AG04449 (cell line): ENCODE measurements at regions not wholly inside any gene's neighbourhood (a gene's known extent, or its start where the extent isn't known, plus 50 kb on each side); places are given as distances from the start of the nearest gene placed in this dataset.

Experiments
- CTCF ChIA-PET: fragments of 350-600 bp; formaldehyde crosslinking; extraction: SDS; loops from one replicate; lab custom pipeline; 2021; ENCODE audit warnings: antibody characterized with exemption; lab: Yijun Ruan, JAX
- POLR2A ChIA-PET: fragments of 400-600, 350-600 bp; formaldehyde crosslinking; extraction: SDS; loops from one replicate; lab custom pipeline; 2020; ENCODE audit warnings: antibody characterized with exemption, inconsistent platforms; lab: Yijun Ruan, JAX
- DNase-seq: peaks from one replicate; pipeline ENCODE4 v3.0.0-alpha.2; 2010; ENCODE audit warnings: low read depth, low spot score
- H3K4me3 ChIP-seq: 2 replicates; pipeline ENCODE4 v1.5.1; 2011; ENCODE audit warnings: low read depth, mild to moderate bottlenecking, control low read depth, low read length
- CTCF ChIP-seq: IDR thresholded peaks from one replicate; pipeline ENCODE4 v1.5.1; 2011; ENCODE audit warnings: mild to moderate bottlenecking, moderate library complexity, low read length, control low read depth, inconsistent platforms; ENCODE audit not compliant: insufficient read depth; ENCODE audit errors: missing control alignments

GRCh38 chr18:39198376-39198775, 1632.8 kb upstream of the CELF4 start:
- no peak for DNase-seq
- no peak overlapping the region for H3K4me3 ChIP-seq
- no peak for TF ChIP-seq CTCF
- POLR2A ChIA-PET = no interaction called here
- CTCF ChIA-PET = no interaction called here

GRCh38 chr18:39191931-39192330, 1626.3 kb upstream of the CELF4 start:
- TF ChIP-seq CTCF = no peak
- ChIA-PET CTCF (no interaction called here), POLR2A (no interaction called here)
- no peak for DNase-seq
- no peak overlapping the region for H3K4me3 ChIP-seq

- no peak for DNase-seq
- H3K4me3 ChIP-seq = no peak overlapping the region
- no peak for TF ChIP-seq CTCF
- ChIA-PET POLR2A (no interaction called here), CTCF (no interaction called here)
Measured at GRCh38 chr18:39191058-39191457, 1625.5 kb upstream of the CELF4 start.

- no peak for TF ChIP-seq CTCF
- ChIA-PET POLR2A (no interaction called here), CTCF (no interaction called here)
- no peak for DNase-seq
- H3K4me3 ChIP-seq = no peak overlapping the region
Measured at GRCh38 chr18:39190508-39190907, 1624.9 kb upstream of the CELF4 start.

- POLR2A ChIA-PET = no interaction called here
- H3K4me3 ChIP-seq = no peak overlapping the region
- DNase-seq = no peak
- no peak for TF ChIP-seq CTCF
- CTCF ChIA-PET = interaction anchor here (0.7 kb wide), 1 partner anchor 9 kb away, joined by 3 read pairs; no protein-coding TSS in a partner anchor
Measured at GRCh38 chr18:39188278-39188677, 1622.7 kb upstream of the CELF4 start.

GRCh38 chr18:39186008-39186407, 1620.4 kb upstream of the CELF4 start:
- DNase-seq = no peak
- no peak for TF ChIP-seq CTCF
- ChIA-PET CTCF (no interaction called here), POLR2A (no interaction called here)
- H3K4me3 ChIP-seq = no peak overlapping the region
